Retinal pigment epithelial cell (primary cell): ENCODE measurements at regions not wholly inside any gene's neighbourhood (a gene's known extent, or its start where the extent isn't known, plus 50 kb on each side); places are given as distances from the start of the nearest gene placed in this dataset.

Experiments
- DNase-seq: peaks from one replicate; pipeline ENCODE4 v3.0.0-alpha.2; 2010; ENCODE audit warnings: low read depth
- H3K4me3 ChIP-seq: 2 replicates; pipeline ENCODE4 v1.5.1; 2011; ENCODE audit warnings: mild to moderate bottlenecking, low read length, control low read depth, moderate library complexity
- CTCF ChIP-seq: conservative IDR thresholded peaks from 2 replicates; pipeline ENCODE4 v1.5.1; 2011; ENCODE audit warnings: low read depth, low read length, control low read depth, inconsistent platforms

- no peak for TF ChIP-seq CTCF
- no peak overlapping the region for H3K4me3 ChIP-seq
- DNase-seq, result no peak
Measured at GRCh38 chr5:8961219-8961618, 584.7 kb downstream of the SEMA5A start.

- no peak for TF ChIP-seq CTCF
- no peak for DNase-seq
- H3K4me3 ChIP-seq, result no peak overlapping the region
Measured at GRCh38 chr5:8961956-8962355, 583.9 kb downstream of the SEMA5A start.

- TF ChIP-seq CTCF, result no peak
- no peak overlapping the region for H3K4me3 ChIP-seq
- DNase-seq, result no peak
Measured at GRCh38 chr5:8981016-8981415, 564.9 kb downstream of the SEMA5A start.

- no peak for DNase-seq
- H3K4me3 ChIP-seq, result no peak overlapping the region
- TF ChIP-seq CTCF, result no peak
Measured at GRCh38 chr5:8981496-8981895, 564.4 kb downstream of the SEMA5A start.

GRCh38 chr5:8984386-8984785 lies 561.5 kb downstream of the SEMA5A start:
- no peak for TF ChIP-seq CTCF
- DNase-seq, result no peak
- H3K4me3 ChIP-seq, result no peak overlapping the region
